HG03025 (cell line): ENCODE measurements at regions not wholly inside any gene's neighbourhood (a gene's known extent, or its start where the extent isn't known, plus 50 kb on each side); places are given as distances from the start of the nearest gene placed in this dataset.

Experiments used
- ATAC-seq: cut with Tn5 transposase; IDR thresholded peaks from one replicate; pipeline ENCODE4 v1.9.1; 2021; ENCODE audit warnings: mild to moderate bottlenecking, moderate library complexity; ENCODE audit not compliant: unreplicated experiment, low FRiP score

- ATAC-seq: no peak
These were observed 202.8 kb upstream of the BCL6 start for GRCh38 chr3:187947927-187948682.

DNA sequence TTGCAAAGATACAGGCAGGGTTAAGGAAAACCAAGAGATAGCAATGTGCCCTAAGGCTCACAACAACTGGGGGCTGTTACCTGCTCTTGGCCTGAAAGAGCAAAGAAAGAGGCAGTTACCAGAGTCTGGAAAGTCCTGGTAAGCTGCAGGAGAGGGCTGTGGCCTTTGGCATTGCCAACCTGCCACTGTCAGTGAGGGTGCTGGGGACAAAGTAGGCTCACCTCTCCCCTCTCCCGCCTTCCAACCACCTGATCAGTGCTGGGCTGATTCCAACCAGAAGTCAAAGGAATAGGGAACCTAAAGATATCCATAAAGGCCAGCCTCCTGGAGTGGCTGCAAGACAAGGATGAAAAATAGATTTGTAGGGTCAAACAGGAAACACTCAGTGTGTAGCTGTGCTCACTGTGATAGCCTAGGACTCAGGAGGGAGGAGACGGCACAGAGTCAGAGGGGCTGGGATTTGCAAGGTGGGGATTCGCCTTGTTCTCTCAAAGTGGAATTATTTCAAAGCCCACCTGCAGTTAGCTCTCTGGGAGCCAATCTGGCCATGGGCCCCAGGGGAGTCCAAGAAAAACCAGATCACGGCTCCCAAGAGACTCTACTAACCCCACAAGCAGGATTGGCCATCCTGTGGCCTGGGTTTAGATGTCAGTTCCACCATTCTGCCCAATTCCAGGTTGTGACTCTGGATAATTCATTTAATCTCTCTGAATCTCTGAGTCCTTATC, 204.0 kb upstream of the BCL6 start:
- ATAC-seq: no peak

DNA sequence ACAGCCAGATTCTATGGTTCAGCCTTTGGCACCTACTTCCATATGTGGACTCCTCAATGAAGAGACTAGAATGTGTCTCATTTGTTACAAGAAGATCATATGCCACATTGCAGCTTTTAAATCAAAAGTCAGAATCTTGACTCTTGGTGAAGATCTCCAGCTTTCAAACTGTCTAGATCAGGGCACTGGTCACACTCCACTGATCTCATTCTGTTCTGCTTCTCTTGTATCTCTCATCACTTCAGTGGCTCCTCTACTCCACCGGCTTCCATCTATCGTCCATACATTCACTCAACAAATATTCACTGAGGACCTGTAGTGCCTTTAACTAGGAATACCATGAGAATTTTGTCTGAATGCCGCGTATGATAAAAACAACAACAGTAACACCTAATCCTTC, 203.3 kb upstream of the LPP start:
- no peak for ATAC-seq

GRCh38 chr3:187951452-187952190, 202.3 kb upstream of the LPP start:
- no peak for ATAC-seq

DNA sequence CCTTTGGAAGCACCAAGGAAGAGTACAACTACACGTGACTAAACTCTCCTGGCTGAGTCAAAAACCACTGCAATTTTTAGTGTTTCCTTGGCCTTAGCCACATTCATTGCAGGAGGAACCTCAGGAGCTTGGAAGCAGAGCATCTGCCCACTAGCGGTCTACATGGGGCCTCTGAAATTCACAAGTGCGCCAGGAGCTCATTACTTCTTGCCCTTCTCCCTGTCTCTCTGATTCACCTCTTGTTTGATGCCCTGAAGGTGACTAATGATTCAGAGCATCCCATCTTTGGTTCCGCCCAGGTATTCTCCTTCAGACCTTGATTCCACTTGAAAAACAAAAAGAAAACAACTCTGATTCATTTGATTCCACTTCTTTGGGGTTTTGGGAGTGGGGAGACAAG, 201.1 kb upstream of the LPP start:
- no peak for ATAC-seq

GRCh38 chr3:187954516-187954872, 199.5 kb upstream of the LPP start:
- ATAC-seq: no peak

DNA sequence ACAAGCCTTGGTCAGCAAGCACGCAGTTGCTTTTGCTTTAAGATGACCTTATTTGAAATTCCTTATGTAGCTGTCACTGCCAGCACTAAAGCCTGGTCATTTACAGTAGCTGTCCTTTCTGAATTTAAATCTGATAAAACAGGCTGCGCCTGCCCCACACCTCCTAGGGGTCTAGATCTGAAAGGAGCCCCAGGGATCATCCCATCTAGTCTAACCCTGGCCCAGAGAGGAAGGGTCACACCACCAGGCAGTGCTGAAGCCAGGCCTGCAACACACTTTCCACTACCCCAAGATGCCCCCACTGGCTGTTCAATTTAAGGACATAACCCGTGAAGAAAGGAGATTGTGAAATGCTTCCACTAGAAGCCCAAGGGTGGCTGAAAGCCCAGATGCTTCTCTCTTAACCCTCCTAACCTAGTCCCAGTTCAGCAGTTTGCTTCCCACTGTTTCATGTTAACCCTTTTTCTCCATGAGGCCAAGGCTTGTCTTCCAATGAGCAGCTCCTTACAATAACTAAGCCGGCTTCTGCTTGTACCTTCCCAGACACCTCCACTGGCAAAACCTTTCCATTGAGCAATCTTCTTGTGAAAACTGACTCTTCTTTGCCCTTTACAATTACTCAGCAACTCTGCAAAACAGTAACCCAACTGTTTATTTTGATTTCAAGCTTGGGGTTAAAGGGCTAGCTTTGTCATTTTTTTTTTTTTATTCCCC, 198.9 kb upstream of the LPP start:
- ATAC-seq: no peak

DNA sequence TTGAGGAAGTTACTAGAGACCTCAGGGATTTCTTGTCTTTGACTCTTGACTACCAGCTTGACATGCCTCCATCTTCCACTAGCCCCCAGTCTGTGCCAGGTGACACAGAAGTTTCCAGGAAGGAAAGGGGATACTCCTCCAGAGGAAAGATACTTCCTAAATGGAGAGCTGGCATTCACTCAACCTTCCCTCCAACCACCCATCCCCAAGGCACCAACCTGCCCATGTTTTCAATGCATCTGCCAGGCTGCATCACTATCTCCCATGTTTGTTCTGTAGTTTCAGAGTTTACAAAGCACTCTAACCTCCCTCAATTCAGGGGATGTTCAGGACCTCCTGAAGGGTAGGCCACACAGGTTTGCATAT, 198.4 kb upstream of the LPP start:
- ATAC-seq: no peak

DNA sequence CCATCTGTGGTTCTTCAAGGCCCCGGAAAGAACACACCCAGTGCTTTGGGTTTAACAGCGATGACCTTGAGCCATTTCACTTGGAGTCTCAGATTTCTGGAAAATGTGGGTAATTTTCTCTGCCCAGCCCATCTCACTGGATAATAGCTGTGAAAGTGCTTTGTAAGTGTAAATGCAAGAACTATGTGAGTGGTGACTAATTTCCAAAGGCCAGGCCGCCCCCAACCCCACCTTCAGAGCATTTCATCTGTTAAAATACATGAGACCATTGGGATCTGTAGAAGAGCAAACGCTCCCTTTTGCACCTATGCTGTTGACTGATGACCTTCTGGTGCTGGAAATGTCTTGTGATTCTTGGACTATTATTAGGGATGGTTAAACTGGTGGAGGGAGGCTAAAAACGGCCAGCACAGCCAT, 196.8 kb upstream of the LPP start:
- ATAC-seq: no peak

- ATAC-seq: no peak
These were observed 196.4 kb upstream of the LPP start for GRCh38 chr3:187957582-187957981.

- no peak for ATAC-seq
These were observed 195.4 kb upstream of the LPP start for GRCh38 chr3:187958432-187959003.

DNA sequence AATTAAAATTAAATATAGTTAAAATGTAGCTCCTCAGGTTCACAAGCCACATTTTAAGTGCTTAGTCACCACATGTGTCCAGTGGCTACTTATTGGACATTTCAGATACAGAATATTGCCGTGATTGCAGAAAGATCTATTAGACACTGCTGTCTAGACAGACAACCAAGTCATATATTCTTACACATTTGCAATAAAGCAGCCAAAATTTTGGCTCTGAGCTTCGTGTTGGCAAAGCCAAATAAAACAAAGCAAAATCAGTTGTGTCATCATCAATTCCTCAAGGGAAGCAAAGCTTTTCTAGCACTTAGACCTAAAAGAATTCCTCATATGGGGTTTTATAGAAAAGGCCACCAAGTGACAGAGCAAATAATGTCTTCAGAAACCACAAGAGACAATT, 193.1 kb upstream of the LPP start:
- no peak for ATAC-seq

DNA sequence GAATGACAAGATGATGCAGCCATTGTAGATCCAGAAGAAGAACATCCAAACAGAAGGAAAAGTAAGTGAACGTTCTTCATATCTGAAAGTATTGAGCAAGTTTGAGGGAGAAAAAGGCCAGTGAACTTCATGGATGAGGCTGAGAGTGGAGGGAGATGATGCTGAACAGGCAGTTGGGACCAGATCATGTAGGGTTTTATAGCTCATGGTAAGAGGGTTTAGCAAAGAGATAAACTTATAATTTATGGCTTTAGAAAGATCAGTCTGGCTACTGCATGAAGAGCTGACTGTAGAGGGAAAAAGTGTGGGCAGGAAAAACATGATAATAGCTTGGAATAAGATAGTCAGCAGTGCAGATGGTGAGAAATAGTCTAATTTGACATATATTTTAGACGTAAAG, 192.6 kb upstream of the LPP start:
- no peak for ATAC-seq

- ATAC-seq: no peak
These were observed 190.8 kb upstream of the LPP start for GRCh38 chr3:187963003-187963676.

- no peak for ATAC-seq
These were observed 190.1 kb upstream of the LPP start for GRCh38 chr3:187963677-187964385.

- no peak for ATAC-seq
These were observed 189.2 kb upstream of the LPP start for GRCh38 chr3:187964760-187965159.

- no peak for ATAC-seq
These were observed 187.9 kb upstream of the LPP start for GRCh38 chr3:187966096-187966495.

GRCh38 chr3:187966636-187967406, 187.1 kb upstream of the LPP start:
- ATAC-seq: no peak

DNA sequence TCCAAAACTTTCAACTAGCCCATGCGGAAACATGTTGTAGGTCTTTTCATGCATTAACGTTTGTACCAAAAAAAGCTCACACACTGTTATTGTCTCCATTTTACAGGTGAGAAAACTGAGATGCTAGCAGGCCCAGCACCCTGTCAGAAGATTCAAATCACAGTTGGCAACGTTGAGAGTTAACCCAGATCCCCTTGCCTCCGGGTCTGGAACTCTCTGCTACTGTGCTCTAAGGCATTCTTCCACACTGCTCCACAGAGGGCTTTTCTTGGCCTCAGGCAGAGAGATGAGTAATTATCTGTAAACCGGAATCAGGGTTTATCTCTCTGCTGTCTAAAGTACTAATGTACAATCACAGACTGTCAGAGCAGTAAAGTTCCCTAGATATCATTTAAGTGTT, 186.0 kb upstream of the LPP start:
- ATAC-seq: no peak
